CD4-positive, alpha-beta T cell treated with Interferon gamma for 1 hour (primary cell): ENCODE measurements at regions not wholly inside any gene's neighbourhood (a gene's known extent, or its start where the extent isn't known, plus 50 kb on each side); places are given as distances from the start of the nearest gene placed in this dataset.
"Not testable (repeated sequence)": the region's sequence is repeated elsewhere in the genome, so short reads cannot be mapped to it uniquely, and the experiment has no call there.

ENCODE experiments used
- DNase-seq: peaks from one replicate; pipeline ENCODE4 v3.0.0-alpha.2; 2020

DNA sequence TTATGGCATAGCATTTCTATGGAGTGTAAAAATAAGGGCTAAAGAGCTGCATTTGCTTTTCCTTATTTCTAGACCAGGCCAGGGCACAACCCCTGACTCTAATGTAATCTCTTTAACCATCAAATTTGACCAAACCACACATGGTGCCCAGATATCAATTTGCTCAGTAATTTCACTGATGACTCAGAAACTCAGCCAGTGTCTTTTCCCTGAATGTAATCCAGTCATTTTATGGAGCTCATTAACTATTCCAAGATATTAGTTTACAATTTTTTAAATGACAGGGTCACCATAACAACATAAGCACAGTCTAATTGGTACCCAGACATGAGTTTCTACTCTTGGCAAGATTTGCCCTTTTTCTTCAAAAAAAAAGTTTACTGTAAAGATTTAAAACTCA, 270.8 kb upstream of the AGAP1 start:
- no peak for DNase-seq

DNA sequence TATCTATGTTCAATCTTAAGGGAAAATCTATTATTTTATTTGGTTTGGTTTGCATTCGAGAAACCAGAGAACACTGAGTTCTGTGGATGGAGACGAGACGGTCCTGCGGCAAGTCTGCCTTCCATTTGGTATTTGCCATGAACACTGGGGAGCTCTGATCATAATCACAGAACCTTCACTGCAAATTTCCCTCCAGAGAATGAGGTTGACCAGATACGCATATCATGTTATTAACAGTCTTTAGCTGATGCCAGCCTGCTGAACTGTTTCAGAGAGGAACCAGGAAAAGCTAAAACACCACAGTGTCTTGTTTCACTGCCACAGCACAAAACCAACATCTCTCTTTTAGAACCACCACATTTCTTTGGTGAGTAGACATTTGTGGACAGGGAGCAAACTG, 269.4 kb upstream of the AGAP1 start:
- no peak for DNase-seq

DNA sequence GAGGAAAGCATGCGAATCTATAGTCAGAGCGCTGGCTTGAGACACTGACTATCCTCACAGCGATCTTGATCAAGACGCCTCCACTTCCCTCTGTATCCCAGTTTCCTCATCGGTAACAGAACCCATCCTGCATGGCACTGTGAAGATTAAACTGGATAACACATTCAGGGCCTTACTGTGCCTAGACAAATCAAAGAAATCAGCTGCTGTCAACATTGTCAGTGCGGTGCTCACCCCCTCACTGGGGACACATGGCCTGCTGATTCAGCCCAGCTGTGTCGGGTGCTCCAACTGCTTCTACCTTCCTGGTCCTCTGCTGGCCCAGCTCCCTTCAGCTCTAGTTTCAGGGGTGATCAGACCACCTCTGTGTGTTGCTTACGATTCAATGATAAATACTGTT, 268.6 kb upstream of the AGAP1 start:
- DNase-seq = no peak

DNA sequence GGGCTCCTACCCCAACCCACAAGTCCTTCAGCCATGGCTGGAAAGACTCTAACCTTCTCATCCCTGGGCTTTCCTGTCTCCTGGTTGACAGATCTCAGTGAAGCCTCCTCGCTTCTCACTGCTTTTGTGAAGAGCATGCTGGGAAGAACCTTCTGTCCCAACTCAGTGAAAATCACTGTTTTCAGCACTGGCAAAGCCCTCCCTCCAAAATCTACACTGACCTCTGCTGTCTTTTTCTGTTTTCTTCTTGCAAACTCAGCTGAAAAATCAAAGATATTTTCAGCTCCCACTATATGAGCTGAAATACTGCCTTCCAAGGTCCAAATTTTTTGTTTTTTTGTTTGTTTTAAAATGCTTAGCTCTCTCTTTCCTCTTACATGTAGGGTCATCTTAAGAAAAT, 266.3 kb upstream of the AGAP1 start:
- DNase-seq = no peak

DNA sequence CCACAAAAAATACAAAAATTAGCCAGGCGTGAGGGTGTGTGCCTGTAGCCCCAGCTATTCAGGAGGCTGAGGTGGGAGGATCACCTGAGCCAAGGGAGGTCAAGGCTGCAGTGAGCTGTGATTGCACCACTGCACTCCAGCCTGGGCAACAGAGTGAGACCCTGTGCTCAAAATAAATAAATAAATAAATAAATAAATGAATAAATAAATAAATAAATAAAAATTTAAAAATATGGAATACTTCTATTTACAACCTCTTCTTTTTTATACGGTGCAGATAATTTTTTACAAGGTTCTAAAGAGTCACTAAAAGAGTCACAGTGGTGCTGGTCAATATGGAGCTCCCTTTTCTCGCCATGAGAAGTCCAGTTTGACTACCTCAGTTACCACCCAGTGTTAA, 265.4 kb upstream of the AGAP1 start:
- not testable (repeated sequence) for DNase-seq

DNA sequence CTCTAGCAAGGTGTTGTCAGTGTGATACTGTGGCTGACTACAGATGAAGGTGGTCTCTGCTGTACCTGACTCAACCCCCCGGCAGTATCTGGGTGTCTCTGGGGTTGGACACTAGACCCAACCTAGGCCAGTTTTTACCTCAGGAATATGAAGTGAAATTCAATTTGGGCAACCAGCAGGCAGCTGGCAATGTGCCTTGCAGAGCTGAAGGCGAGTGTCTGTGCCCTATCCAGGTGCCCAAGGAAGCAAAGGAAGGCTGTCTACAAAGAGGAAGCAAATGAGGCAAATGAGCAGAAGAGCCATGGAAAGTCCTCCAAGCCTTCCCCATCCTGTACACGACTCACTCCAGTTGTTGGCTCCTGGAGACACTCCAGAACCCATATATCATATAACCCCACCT, 264.6 kb upstream of the AGAP1 start:
- DNase-seq = no peak

DNA sequence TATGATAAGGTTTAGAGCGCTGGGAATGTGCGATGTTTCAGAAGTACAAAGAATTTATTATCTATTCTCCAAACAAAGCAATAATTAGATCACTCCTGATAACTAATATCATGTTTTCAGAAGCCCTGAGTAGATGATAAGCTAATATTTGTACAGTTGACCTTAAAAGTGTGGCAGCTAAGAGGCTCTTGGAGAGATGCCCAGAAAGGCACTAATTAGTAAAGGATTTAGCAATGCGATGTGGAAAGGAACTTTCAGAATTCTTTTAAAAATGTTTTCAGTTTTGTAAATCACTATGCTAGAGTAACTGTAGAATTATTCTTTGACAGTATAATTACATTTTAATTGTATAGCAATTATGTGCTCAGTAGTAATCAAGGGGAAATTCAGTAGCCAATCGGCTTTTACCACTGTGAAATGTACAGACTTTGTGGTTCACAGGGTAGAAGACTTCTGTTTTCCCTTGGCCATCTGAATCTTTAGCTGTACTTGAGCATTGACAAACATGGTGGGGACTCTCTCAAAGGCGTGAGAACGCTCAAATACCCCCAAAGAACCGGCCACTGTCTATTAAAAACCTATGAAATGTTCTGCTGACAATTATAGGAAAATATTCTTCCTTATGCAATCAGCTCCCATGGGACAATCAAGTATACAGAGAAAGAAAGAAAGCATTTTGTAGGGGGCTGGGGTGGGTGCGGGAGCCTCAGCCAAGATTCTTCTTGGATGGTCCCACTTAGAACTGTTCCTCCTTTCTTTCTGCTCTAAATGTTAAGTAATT, 262.8 kb upstream of the AGAP1 start:
- DNase-seq = no peak

DNA sequence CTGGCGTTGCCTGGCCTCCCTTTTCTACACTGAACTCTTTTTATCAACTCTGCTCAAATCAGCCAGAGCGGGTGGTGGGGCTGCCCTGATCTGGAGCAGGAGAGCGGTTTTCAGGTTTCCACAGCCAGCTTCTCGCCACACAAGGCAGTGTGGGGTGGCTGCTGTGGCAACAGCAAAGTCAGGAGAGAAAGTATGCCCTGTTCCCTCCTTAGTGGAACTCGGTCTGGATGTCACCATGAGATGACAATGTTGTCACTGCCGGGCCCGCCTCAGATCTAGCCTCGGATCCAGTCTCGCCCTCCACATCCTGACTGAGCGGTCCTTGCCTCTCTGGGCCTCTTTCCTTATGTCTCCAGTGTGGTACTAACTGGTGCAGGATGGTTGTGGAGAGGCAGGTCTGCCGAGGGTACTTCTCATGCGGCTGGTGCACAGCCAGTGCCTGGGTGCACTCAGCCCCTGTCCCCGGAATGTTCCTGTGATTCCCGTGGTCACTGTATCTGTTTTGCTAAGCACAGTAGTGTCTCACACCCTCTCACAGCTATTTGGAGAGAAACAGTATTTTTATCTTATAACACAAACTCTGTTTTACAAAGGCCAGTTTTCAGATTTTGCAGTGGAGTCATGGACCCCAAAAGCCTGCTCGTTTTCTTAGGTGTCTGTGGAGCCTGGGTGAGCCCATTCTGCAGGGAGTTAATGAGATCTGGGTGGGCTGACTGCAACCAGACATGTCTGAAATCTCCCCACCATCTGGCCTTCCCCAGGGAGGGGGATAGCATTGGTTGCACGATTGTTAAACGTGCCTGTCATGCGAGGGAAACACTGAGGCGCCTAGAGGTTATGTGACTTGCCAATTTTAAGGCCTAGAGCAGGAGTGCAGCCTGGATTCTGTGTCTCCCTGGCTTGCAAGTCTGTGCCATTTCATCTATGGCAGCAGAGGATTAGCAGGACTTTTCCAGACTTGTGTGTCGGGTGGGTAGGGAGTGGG, 261.1 kb upstream of the AGAP1 start:
- DNase-seq = no peak

DNA sequence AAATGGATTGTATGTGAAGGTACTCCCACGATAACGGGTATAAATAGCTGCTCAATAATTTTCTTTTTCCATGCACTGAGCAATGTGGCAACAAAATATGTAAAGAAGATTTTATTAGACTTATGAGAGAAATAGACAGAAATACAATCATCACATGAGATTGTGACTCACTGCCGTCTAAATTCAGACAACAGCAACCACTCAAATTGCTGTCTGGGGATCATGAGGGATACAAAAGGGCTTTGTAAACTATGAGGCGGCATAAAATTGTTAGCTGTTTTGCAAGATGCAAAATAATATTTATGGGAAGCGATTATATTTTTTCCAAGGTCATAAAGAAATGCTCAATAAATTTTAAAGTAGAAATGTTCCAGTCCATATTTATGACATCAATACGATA, 259.1 kb upstream of the AGAP1 start:
- DNase-seq = no peak

DNA sequence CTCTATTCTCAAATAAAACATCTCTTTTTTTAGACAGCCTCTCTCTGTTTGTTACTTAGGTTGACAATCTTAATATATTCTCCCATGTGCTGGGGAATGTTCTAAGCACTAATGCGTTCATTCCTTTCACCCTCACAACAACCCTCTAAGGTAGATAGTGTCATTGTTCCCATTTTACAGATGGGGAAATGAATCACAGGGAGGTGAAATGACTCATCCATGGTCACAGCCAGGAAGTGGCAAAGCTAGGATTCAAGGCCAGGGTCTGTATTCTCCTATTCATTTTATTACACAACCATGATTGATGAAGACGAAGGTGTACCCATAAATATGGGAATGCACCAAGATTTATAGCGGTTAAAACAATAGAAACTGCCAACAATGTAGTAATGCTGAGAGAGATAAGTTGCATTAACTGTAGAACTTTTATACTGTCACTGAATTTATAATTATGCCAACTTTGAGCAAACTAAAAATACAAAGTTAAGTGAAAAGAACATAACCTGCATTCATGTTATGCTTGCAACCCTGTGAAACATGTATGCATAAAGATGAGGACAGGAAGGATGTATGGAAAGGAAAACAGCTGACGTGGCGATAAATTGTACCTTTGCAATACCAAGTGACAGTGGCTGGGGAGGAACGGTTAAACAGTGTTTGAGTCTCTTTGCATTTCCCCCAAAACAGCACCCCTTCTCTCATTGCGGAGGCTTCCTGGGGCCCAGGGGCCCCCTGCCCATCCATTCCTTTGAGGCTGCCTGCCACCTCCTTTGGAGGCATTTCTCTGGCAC, 257.7 kb upstream of the AGAP1 start:
- no peak for DNase-seq

DNA sequence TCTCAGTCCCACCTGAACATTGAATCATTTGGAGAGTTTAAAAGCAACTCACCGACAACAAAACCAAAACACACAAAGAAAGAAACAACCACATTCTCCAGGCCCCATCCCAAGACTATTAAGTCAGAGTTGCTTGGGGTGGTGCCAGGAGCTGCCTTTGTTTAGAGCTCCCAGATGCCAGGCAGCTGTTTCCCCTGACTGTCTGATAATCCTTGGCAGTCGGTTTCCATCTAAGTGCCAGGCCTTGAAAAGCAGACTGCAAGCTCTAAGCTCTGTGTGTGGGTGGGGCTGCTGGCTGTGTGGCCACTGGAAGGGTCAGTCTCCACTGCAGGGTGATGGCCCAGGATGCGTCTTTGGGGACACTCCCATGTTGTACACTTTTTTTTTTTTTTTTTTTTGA, 255.3 kb upstream of the AGAP1 start:
- DNase-seq = no peak

DNA sequence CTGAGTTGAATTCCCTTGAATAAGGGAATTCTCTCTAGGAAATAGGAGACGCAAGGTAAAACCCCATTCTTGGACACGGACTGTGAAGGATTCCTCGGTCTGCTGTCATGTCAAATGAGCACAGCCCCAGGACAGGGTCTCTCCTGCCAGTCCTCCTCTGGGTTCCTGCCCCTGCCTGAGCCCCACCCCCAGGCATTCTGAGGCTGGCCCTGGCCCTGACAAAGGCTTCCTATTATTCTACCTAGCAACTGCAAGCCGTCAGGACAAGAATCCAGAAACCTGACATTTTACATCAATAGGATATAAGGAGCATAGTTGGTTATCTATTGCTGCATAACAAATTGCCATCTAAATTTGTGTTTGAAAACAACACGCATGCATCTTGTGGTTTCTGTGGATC, 253.3 kb upstream of the AGAP1 start:
- no peak for DNase-seq

DNA sequence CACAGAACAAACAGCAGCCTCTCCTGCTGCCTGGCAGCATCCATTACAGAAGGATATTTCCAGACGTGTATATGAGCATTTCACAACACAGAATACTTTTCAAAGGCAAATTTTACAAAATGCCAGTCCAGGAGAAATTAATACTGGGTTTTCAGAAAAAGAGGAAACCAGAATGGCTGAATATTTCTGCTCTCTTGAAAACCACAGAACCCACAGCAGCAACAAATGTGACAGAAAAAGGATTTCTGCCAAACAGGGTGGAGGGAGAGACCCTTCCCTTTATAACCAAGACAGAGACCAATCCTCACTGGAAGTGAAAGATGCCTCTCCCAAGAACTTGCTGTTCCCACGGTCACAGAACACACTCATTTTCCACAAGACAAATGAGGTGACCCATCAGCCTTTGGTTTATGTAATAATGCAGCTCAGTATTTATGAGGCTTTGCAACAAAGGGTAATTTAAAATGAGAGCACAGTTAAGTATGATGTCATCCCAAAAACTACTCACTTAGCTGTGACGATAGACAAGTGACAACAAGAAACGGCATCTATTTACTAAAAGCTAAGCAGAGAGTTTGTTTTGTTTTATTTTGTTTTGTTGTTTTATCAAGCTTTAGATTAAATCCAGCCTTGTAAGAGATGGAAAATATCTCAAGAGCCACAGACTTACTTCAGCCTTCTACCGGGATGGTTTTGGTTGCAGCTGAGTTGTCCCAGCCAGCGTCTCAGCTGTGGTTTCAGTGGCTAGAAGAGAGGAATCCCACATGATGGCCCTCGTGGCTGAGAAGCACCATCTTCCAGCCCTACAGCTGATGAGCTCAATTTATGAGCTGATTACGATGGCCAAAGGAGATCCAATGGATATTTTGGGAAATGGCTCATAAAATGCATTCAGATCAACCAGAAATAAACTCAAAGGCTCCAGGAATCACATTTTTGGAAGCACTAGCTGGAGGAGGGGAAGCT, 249.3 kb upstream of the AGAP1 start:
- DNase-seq = no peak

DNA sequence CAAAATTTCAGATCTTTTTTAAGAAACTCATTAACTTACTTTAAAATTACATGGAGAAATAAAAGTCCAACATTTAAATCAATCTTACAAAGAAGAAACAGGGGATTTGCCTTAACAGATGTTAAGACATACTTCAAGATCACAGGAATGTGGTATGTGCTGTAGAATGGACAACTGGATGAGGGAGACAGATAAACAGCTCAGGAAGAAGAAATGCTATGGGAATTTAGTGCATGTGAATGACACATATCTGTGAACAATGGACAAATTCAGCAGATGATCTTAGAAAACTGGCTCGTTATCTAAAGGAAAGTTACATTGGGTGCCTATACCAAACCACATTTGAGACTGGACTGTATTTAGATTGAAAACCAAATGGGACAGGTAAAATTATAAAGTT, 246.8 kb upstream of the AGAP1 start:
- no peak for DNase-seq

DNA sequence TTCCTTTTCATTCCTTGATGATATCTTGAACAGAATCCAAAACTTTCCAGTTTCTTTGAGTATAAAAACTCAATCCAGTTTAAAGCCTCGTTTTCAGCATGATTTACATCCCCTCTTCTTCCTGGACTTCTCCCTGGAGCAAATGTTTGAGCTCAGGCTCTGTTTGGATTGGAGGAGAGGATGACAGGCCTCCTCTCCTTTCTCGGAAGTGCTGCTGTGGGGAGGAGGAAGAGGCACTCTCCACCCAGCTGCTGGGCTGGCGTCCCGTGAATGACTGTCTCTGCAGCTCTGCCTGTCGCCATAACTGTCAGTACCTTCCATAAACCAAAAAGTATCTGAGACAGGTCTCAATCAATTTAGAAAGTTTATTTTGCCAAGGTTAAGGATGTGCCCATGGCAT, 238.2 kb upstream of the AGAP1 start:
- DNase-seq = no peak

DNA sequence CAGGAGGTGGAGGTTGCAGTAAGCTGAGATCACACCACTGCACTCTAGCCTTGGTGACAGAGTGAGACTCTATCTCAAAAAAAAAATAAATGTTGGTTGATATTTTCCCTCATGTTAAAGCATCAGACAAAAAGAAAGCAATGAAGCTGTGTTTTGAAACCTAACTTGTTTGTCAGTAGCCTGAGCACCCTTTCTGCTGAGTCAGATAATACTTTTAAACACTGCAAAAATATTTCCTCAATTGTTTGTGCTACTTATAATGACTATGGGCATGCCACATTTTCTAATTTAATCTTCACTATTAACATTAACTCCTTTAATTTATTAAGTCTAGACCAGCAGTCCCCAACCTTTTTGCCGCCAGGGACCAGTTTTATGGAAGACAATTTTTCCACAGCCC, 236.3 kb upstream of the AGAP1 start:
- DNase-seq = no peak

DNA sequence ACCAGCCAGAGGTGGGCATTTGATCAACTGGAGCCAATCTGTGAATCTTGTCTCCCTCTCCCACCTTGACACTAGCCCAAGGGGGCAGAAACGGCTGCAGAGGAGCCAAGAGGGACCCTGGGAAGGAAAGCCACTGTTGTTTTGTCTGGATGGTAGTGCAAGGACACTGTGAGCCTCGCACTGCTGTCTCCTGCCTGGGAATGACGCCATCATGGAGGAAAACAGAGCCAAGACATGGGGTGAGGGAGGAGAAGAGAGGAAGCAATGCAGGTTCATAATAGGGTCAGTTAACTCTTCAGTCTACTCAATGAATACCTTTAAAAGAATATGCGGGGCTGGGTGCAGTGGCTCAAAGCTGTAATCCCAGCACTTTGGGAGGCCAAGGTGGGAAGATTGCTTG, 231.1 kb upstream of the AGAP1 start:
- DNase-seq = no peak

DNA sequence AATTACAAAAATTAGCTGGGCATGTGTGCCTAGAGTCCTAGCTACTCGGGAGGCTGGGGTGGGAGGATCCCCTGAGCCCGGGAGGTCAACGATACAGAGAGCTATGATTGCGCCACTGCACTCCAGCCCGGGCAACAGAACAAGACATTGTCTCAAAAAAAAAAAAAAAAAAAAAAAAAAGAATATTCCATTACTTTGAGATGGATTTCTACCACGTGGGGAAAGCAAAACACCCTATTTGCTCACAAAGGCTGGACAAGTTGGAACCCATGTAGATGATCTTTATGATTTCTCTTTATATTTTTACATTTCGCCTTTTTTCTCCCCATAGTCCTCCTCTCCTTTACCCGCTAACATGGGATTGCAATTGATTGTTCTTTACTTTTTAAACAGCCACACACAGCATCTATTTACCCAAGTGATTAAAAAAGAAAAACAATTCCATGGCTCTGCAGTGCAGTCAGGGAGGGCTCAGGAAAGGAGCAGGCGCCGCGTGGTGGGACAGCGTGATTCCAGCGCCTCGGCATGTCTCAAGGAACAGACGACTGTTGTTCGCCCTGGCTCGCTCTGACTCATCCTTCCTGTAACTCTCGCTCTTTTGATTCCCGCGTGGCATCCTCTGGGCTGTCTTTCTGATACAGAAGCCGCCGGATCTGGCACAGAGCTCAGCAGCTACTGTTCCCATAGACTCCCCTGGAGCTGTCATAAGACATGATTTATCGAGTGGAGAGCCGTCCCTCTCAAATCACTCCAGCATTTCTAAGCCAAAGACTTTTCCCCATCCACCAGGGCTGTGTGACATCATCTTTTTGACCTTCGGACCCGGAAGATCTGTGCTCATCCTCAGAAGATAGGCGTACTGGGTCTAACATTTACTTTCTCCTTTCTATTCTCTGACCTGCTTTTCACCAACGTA, 230.4 kb upstream of the AGAP1 start:
- no peak for DNase-seq

DNA sequence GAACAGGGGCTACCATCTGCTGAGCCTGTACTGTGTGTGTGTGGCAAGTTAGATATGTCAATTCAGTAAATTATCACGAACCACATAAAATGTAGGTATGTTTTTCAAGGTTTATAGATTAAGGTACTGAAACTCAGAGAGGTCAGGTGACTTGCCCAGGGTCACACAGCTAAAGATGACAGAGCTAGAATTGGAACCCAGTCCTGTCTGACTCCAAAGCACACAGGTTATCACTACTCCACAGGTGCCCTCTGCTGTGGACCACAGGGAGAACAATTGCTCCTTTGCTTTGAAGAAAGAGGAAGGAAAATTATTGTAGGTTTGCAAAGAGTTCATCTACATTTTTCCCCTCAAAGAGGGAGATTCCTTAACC, 229.7 kb upstream of the AGAP1 start:
- DNase-seq = no peak

DNA sequence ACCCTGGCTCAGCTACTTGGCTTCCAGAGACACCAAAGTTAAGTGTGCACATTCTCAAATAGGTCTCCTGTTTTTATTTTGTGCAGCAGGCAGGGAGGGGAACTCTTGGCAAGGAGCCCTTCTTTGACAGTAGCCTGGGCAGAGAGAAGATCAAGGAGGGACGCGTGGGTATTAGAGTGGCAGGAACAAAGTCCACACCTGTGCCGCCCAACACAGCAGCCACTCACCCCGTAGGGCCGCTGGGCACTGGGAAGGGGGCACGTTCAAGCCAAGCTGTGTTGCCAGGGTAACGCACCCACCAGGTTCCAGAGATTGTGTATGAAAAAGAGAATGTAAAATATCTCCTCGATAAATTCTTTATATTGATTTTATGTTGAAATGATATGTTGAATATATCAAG, 229.3 kb upstream of the AGAP1 start:
- no peak for DNase-seq

DNA sequence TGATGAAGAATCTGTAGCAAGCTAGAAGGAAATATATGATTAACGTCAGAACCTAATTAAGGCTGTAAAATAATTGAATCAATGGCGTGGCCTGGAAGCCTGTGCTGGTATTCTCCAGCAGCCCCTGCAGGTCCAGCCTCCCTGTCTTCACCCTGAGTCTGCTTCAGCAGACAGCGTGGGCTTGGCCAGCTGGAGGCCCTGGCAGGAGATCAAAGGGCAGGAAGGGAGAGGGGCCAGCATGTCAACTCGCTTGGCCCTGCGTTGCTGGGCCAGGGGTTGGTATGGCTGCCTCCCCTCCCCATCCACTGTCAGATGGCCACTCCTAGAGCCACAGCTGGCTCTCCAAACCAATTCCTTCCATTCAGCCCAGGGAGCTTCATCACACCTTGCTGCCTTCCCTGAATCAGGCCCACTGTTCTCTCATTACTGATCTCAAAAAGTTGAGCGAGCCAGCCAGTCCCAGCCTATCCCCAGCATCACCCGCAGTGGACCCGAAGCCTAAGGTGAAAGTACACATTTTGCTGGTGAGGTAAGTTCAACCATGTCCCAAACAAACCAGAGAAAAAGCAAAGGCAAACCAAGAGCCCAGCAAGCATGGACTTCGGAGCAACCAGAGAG, 228.4 kb upstream of the AGAP1 start:
- DNase-seq = no peak
